ENCODE measurements at regions not wholly inside any gene's neighbourhood (a gene's known extent, or its start where the extent isn't known, plus 50 kb on each side); places are given as distances from the start of the nearest gene placed in this dataset.

- no peak for DNase-seq (ENCODE audit: low read depth)
- no peak overlapping the region for H3K4me3 ChIP-seq (ENCODE audit: low read length)
- TF ChIP-seq CTCF (conservative IDR thresholded peaks at IDR 0.05; ENCODE audit: low read depth, low read length) = no peak
Measured at GRCh38 chr9:19682397-19682796, 106.4 kb downstream of the SLC24A2 start.

GRCh38 chr9:19681846-19682245 lies 107.0 kb downstream of the SLC24A2 start:
- H3K4me3 ChIP-seq (ENCODE audit: low read length) = no peak overlapping the region
- no peak for DNase-seq (ENCODE audit: low read depth)
- no peak for TF ChIP-seq CTCF (conservative IDR thresholded peaks at IDR 0.05; ENCODE audit: low read depth, low read length)

- TF ChIP-seq CTCF (conservative IDR thresholded peaks at IDR 0.05; ENCODE audit: low read depth, low read length) = no peak
- H3K4me3 ChIP-seq (ENCODE audit: low read length) = no peak overlapping the region
- DNase-seq (ENCODE audit: low read depth) = no peak
Measured at GRCh38 chr9:19677924-19678323, 110.9 kb downstream of the SLC24A2 start.

- DNase-seq (ENCODE audit: low read depth) = no peak
- no peak for TF ChIP-seq CTCF (conservative IDR thresholded peaks at IDR 0.05; ENCODE audit: low read depth, low read length)
Measured at GRCh38 chr9:19675492-19675891, 113.3 kb downstream of the SLC24A2 start.

GRCh38 chr9:19666575-19666974 lies 122.3 kb downstream of the SLC24A2 start:
- H3K4me3 ChIP-seq (ENCODE audit: low read length) = no peak overlapping the region
- no peak for TF ChIP-seq CTCF (conservative IDR thresholded peaks at IDR 0.05; ENCODE audit: low read depth, low read length)
- no peak for DNase-seq (ENCODE audit: low read depth)

More at GRCh38 chr9:19675492-19675891, 113.3 kb downstream of the SLC24A2 start:
- no peak overlapping the region for H3K4me3 ChIP-seq (ENCODE audit: low read length)

GRCh38 chr9:19665146-19665863 lies 123.5 kb downstream of the SLC24A2 start:
- DNase-seq (ENCODE audit: low read depth) = no peak
- TF ChIP-seq CTCF (conservative IDR thresholded peaks at IDR 0.05; ENCODE audit: low read depth, low read length) = no peak
- H3K4me3 ChIP-seq (ENCODE audit: low read length) = no peak overlapping the region

GRCh38 chr9:19663570-19663969 lies 125.3 kb downstream of the SLC24A2 start:
- no peak overlapping the region for H3K4me3 ChIP-seq (ENCODE audit: low read length)

More at GRCh38 chr9:19663570-19663969, 125.3 kb downstream of the SLC24A2 start:
- TF ChIP-seq CTCF (conservative IDR thresholded peaks at IDR 0.05; ENCODE audit: low read depth, low read length) = no peak
- no peak for DNase-seq (ENCODE audit: low read depth)
